ENCODE measurements at regions not wholly inside any gene's neighbourhood (a gene's known extent, or its start where the extent isn't known, plus 50 kb on each side); places are given as distances from the start of the nearest gene placed in this dataset.
"Not testable (repeated sequence)": the region's sequence is repeated elsewhere in the genome, so short reads cannot be mapped to it uniquely, and the experiment has no call there.

GRCh38 chr9:78144663-78145377 lies 91.1 kb upstream of the CEP78 start:
- no peaks in the 10 kb centered on the region for H3K27me3 ChIP-seq (ENCODE audit: insufficient read depth, low read length, poor library complexity)
- H3K4me1 ChIP-seq (ENCODE audit: insufficient read depth, low read length), result no peaks in the 10 kb centered on the region
- no peaks in the 10 kb centered on the region for H3K9me3 ChIP-seq (ENCODE audit: insufficient read depth, low read length, severe bottlenecking)
- H3K79me2 ChIP-seq (ENCODE audit: insufficient read depth, low read length), result no peaks in the 10 kb centered on the region
- no peak overlapping the region for H3K9ac ChIP-seq (ENCODE audit: low read depth, low read length)
- no peaks in the 10 kb centered on the region for H4K20me1 ChIP-seq (ENCODE audit: insufficient read depth, low read length)
- no peak overlapping the region for H3K4me3 ChIP-seq (ENCODE audit: low read depth in 1 of 2, low read length in 2 of 2)
- no peaks in the 10 kb centered on the region for H3K36me3 ChIP-seq (ENCODE audit: insufficient read depth, low read length)
- no peak overlapping the region for H3K27ac ChIP-seq (ENCODE audit: low read length)
- TF ChIP-seq CTCF (IDR thresholded peaks at IDR 0.05; ENCODE audit: borderline replicate concordance, extremely low read depth, low read length, poor library complexity, severe bottlenecking) (no peak), EZH2 (IDR thresholded peaks at IDR 0.05; ENCODE audit: borderline replicate concordance, low read depth, low read length, severe bottlenecking) (no peak)
- ATAC-seq (ENCODE audit: insufficient read depth, low read depth), result no peak
- H2AFZ ChIP-seq (ENCODE audit: low read depth, low read length), result no peak overlapping the region
- no peak for DNase-seq
- H3K4me2 ChIP-seq (ENCODE audit: insufficient read depth, low read length), result no peak overlapping the region

- Histone ChIP-seq H3K79me2 (ENCODE audit: insufficient read depth, low read length) (no peaks in the 10 kb centered on the region), H3K27ac (ENCODE audit: low read length) (no peak overlapping the region), H3K4me2 (ENCODE audit: insufficient read depth, low read length) (no peak overlapping the region), H3K9me3 (ENCODE audit: insufficient read depth, low read length, severe bottlenecking) (no peaks in the 10 kb centered on the region), H2AFZ (ENCODE audit: low read depth, low read length) (no peak overlapping the region), H3K9ac (ENCODE audit: low read depth, low read length) (no peak overlapping the region), H3K27me3 (ENCODE audit: insufficient read depth, low read length, poor library complexity) (no peaks in the 10 kb centered on the region), H3K36me3 (ENCODE audit: insufficient read depth, low read length) (no peaks in the 10 kb centered on the region), H3K4me3 (ENCODE audit: low read depth in 1 of 2, low read length in 2 of 2) (no peak overlapping the region), H3K4me1 (ENCODE audit: insufficient read depth, low read length) (no peaks in the 10 kb centered on the region), H4K20me1 (ENCODE audit: insufficient read depth, low read length) (no peaks in the 10 kb centered on the region)
- ATAC-seq (ENCODE audit: insufficient read depth, low read depth) (no peak), DNase-seq (no peak)
- no peak for TF ChIP-seq CTCF (IDR thresholded peaks at IDR 0.05; ENCODE audit: borderline replicate concordance, extremely low read depth, low read length, poor library complexity, severe bottlenecking)
- no peak for TF ChIP-seq EZH2 (IDR thresholded peaks at IDR 0.05; ENCODE audit: borderline replicate concordance, low read depth, low read length, severe bottlenecking)
These were observed 91.9 kb upstream of the CEP78 start for GRCh38 chr9:78144008-78144381.

GRCh38 chr9:78143281-78144007 lies 92.4 kb upstream of the CEP78 start:
- Histone ChIP-seq H3K27ac (ENCODE audit: low read length) (no peak overlapping the region), H2AFZ (ENCODE audit: low read depth, low read length) (no peak overlapping the region), H4K20me1 (ENCODE audit: insufficient read depth, low read length) (no peaks in the 10 kb centered on the region), H3K36me3 (ENCODE audit: insufficient read depth, low read length) (no peaks in the 10 kb centered on the region), H3K9ac (ENCODE audit: low read depth, low read length) (no peak overlapping the region), H3K79me2 (ENCODE audit: insufficient read depth, low read length) (no peaks in the 10 kb centered on the region), H3K9me3 (ENCODE audit: insufficient read depth, low read length, severe bottlenecking) (no peaks in the 10 kb centered on the region), H3K4me2 (ENCODE audit: insufficient read depth, low read length) (no peak overlapping the region), H3K4me1 (ENCODE audit: insufficient read depth, low read length) (no peaks in the 10 kb centered on the region), H3K27me3 (ENCODE audit: insufficient read depth, low read length, poor library complexity) (no peaks in the 10 kb centered on the region), H3K4me3 (ENCODE audit: low read depth in 1 of 2, low read length in 2 of 2) (no peak overlapping the region)
- ATAC-seq (ENCODE audit: insufficient read depth, low read depth) (no peak), DNase-seq (no peak)
- TF ChIP-seq CTCF (IDR thresholded peaks at IDR 0.05; ENCODE audit: borderline replicate concordance, extremely low read depth, low read length, poor library complexity, severe bottlenecking) (no peak), EZH2 (IDR thresholded peaks at IDR 0.05; ENCODE audit: borderline replicate concordance, low read depth, low read length, severe bottlenecking) (no peak)

GRCh38 chr9:78142264-78142663 lies 93.6 kb upstream of the CEP78 start:
- H3K9me3 ChIP-seq (ENCODE audit: insufficient read depth, low read length, severe bottlenecking); H3K9ac ChIP-seq (ENCODE audit: low read depth, low read length); H4K20me1 ChIP-seq (ENCODE audit: insufficient read depth, low read length); H3K4me2 ChIP-seq (ENCODE audit: insufficient read depth, low read length); H3K4me1 ChIP-seq (ENCODE audit: insufficient read depth, low read length); ATAC-seq (ENCODE audit: insufficient read depth, low read depth); H3K36me3 ChIP-seq (ENCODE audit: insufficient read depth, low read length); H2AFZ ChIP-seq (ENCODE audit: low read depth, low read length); H3K4me3 ChIP-seq (ENCODE audit: low read depth in 1 of 2, low read length in 2 of 2); H3K27ac ChIP-seq (ENCODE audit: low read length); H3K27me3 ChIP-seq (ENCODE audit: insufficient read depth, low read length, poor library complexity); DNase-seq; H3K79me2 ChIP-seq (ENCODE audit: insufficient read depth, low read length): not testable (repeated sequence)

Data from DND-41 (cell line).